IMR-90 (cell line): ENCODE measurements at regions not wholly inside any gene's neighbourhood (a gene's known extent, or its start where the extent isn't known, plus 50 kb on each side); places are given as distances from the start of the nearest gene placed in this dataset.

Experiments used
- ATAC-seq: fragments of 200-7000 bp; cut with Tn5 transposase; 2 replicates; pipeline ENCODE4 v1.9.1; 2020; ENCODE audit warnings: low read depth, mild to moderate bottlenecking, moderate library complexity
- BruUV-seq: library from RNA; stranded (reverse); fragments of 400-500 nt; replicated peaks from 2 replicates; lab custom pipeline; 2021; lab: Mats Ljungman, UMichigan
- CTCF ChIA-PET: fragments of 300-600 bp; formaldehyde crosslinking; extraction: SDS; loops from one replicate; lab custom pipeline; 2021; ENCODE audit warnings: antibody characterized with exemption; lab: Yijun Ruan, JAX
- POLR2A ChIA-PET: fragments of 300-600 bp; sonication (Branson Sonifier 250); formaldehyde crosslinking; loops from one replicate; lab custom pipeline; 2022; ENCODE audit warnings: antibody characterized with exemption; ENCODE audit not compliant: unreplicated experiment; lab: Charles Lee
- DNase-seq: peaks from one replicate; pipeline ENCODE4 v3.0.0; 2013
- H2AFZ ChIP-seq: replicated peaks from 2 replicates; pipeline ENCODE3; 2013; ENCODE audit warnings: low read length, mild to moderate bottlenecking; ENCODE audit not compliant: poor library complexity
- H2AK5ac ChIP-seq: 2 replicates; pipeline ENCODE4 v1.6.1; 2013; ENCODE audit warnings: low read depth, low read length, inconsistent platforms
- H2AK9ac ChIP-seq: replicated peaks from 2 replicates; pipeline ENCODE3; 2013; ENCODE audit warnings: mild to moderate bottlenecking, low read depth, low read length, moderate library complexity; ENCODE audit not compliant: poor library complexity
- H2BK120ac ChIP-seq: 2 replicates; pipeline ENCODE4 v1.6.1; 2013; ENCODE audit warnings: low read depth, low read length, inconsistent platforms
- H2BK15ac ChIP-seq: 3 replicates; pipeline ENCODE4 v1.6.1; 2013; ENCODE audit warnings: low read depth, low read length, inconsistent platforms
- H2BK20ac ChIP-seq: 2 replicates; pipeline ENCODE4 v1.6.1; 2013; ENCODE audit warnings: low read depth, mild to moderate bottlenecking, inconsistent platforms, low read length, moderate library complexity
- H2BK5ac ChIP-seq: 2 replicates; pipeline ENCODE4 v1.6.1; 2013; ENCODE audit warnings: mild to moderate bottlenecking, low read depth, low read length, inconsistent platforms; ENCODE audit not compliant: poor library complexity, severe bottlenecking
- H3K14ac ChIP-seq: replicated peaks from 2 replicates; pipeline ENCODE4 v1.6.1; 2013; ENCODE audit warnings: low read depth, low read length, inconsistent platforms
- H3K18ac ChIP-seq: 2 replicates; pipeline ENCODE4 v1.6.1; 2013; ENCODE audit warnings: low read depth, low read length, control low read depth
- H3K23ac ChIP-seq: 2 replicates; pipeline ENCODE4 v1.6.1; 2013; ENCODE audit warnings: low read depth, low read length, inconsistent platforms
- H3K27ac ChIP-seq: 2 replicates; pipeline ENCODE4 v1.5.1; 2013; ENCODE audit warnings: mild to moderate bottlenecking, control low read depth, low read length; ENCODE audit not compliant: insufficient read depth
- H3K27me3 ChIP-seq: 2 replicates; pipeline ENCODE4 v1.6.1; 2013; ENCODE audit warnings: low read length; ENCODE audit not compliant: control insufficient read depth, insufficient read depth
- H3K36me3 ChIP-seq: 2 replicates; pipeline ENCODE4 v1.6.1; 2013; ENCODE audit warnings: low read length, mixed read lengths; ENCODE audit not compliant: control insufficient read depth, insufficient read depth
- H3K4ac ChIP-seq: 2 replicates; pipeline ENCODE4 v1.6.1; 2013; ENCODE audit warnings: low read depth, low read length, inconsistent platforms
- H3K4me1 ChIP-seq: 2 replicates; pipeline ENCODE4 v1.6.1; 2013; ENCODE audit warnings: low read length, mixed read lengths; ENCODE audit not compliant: control insufficient read depth, insufficient read depth
- H3K4me2 ChIP-seq: 2 replicates; pipeline ENCODE4 v1.6.1; 2013; ENCODE audit warnings: low read depth, mild to moderate bottlenecking, control low read depth, low read length, moderate library complexity
- H3K4me3 ChIP-seq: 2 replicates; pipeline ENCODE4 v1.5.1; 2013; ENCODE audit warnings: low read depth, mild to moderate bottlenecking, control low read depth, low read length, moderate library complexity; ENCODE audit not compliant: insufficient read depth
- H3K56ac ChIP-seq: 2 replicates; pipeline ENCODE4 v1.6.1; 2013; ENCODE audit warnings: low read length, inconsistent platforms; ENCODE audit not compliant: insufficient read depth; ENCODE audit errors: extremely low read depth
- H3K79me1 ChIP-seq, 2 experiments: 2 replicates each; pipeline ENCODE4 v1.6.1; 2013; ENCODE audit warnings: low read length in 2 of 2, inconsistent platforms in 1 of 2, low read depth in 1 of 2
- H3K9ac ChIP-seq: 2 replicates; pipeline ENCODE4 v1.6.1; 2013; ENCODE audit warnings: low read depth, low read length, control low read depth
- H3K9me1 ChIP-seq: 2 replicates; pipeline ENCODE4 v1.6.1; 2013; ENCODE audit warnings: low read length, inconsistent platforms; ENCODE audit not compliant: insufficient read depth
- H3K9me3 ChIP-seq: 2 replicates; pipeline ENCODE4 v1.6.1; 2013; ENCODE audit warnings: low read length; ENCODE audit not compliant: control insufficient read depth, insufficient read depth
- H4K20me1 ChIP-seq: 2 replicates; pipeline ENCODE4 v1.6.1; 2013; ENCODE audit warnings: low read length, inconsistent platforms; ENCODE audit not compliant: insufficient read depth
- H4K5ac ChIP-seq: 2 replicates; pipeline ENCODE4 v1.6.1; 2013; ENCODE audit warnings: mild to moderate bottlenecking, low read depth, low read length, control low read depth
- H4K8ac ChIP-seq, 2 experiments: 2 replicates each; pipeline ENCODE4 v1.6.1; 2013; ENCODE audit warnings: low read depth in 2 of 2, low read length in 2 of 2, control low read depth in 1 of 2, inconsistent platforms in 1 of 2
- H4K91ac ChIP-seq: 2 replicates; pipeline ENCODE4 v1.6.1; 2013; ENCODE audit warnings: low read depth, low read length, inconsistent platforms; ENCODE audit not compliant: insufficient read depth
- BHLHE40 ChIP-seq: fragments of 150-350 bp; IDR thresholded peaks from 2 replicates; pipeline ENCODE4 v1.6.1; 2016; ENCODE audit warnings: mild to moderate bottlenecking, low read depth, low read length
- CEBPB ChIP-seq: IDR thresholded peaks from 2 replicates; pipeline ENCODE4 v1.6.1; 2012; ENCODE audit warnings: low read depth, low read length, improper control_type of control experiment
- CHD1 ChIP-seq: IDR thresholded peaks from 2 replicates; pipeline ENCODE4 v1.6.1; 2012; ENCODE audit warnings: low read depth, low read length, improper control_type of control experiment
- FOS ChIP-seq: fragments of 150-350 bp; IDR thresholded peaks from 2 replicates; pipeline ENCODE4 v1.6.1; 2016; ENCODE audit warnings: low read depth, low read length
- MAFK ChIP-seq: IDR thresholded peaks from 2 replicates; pipeline ENCODE4 v1.6.1; 2012; ENCODE audit warnings: low read depth, low read length, improper control_type of control experiment
- MAZ ChIP-seq: IDR thresholded peaks from 2 replicates; pipeline ENCODE4 v1.6.1; 2012; ENCODE audit warnings: low read depth, mild to moderate bottlenecking, low read length, improper control_type of control experiment, moderate library complexity, borderline replicate concordance
- MXI1 ChIP-seq: IDR thresholded peaks from 2 replicates; pipeline ENCODE4 v1.6.1; 2012; ENCODE audit warnings: low read depth, mild to moderate bottlenecking, low read length, moderate library complexity, borderline replicate concordance
- NFE2L2 ChIP-seq: fragments of 150-350 bp; IDR thresholded peaks from 2 replicates; pipeline ENCODE4 v1.6.1; 2016; ENCODE audit warnings: low read depth, mild to moderate bottlenecking, low read length
- POLR2A ChIP-seq: IDR thresholded peaks from 2 replicates; pipeline ENCODE4 v1.6.1; 2012; ENCODE audit warnings: mild to moderate bottlenecking, low read depth, low read length
- RAD21 ChIP-seq: IDR thresholded peaks from 2 replicates; pipeline ENCODE4 v1.6.1; 2012; ENCODE audit warnings: low read length, improper control_type of control experiment
- RCOR1 ChIP-seq: IDR thresholded peaks from 2 replicates; pipeline ENCODE4 v1.6.1; 2012; ENCODE audit warnings: mild to moderate bottlenecking, low read length, improper control_type of control experiment; ENCODE audit not compliant: insufficient replicate concordance
- RFX5 ChIP-seq: IDR thresholded peaks from 2 replicates; pipeline ENCODE4 v1.8.0; 2012; ENCODE audit warnings: low read depth, mild to moderate bottlenecking, low read length, moderate library complexity
- SMC3 ChIP-seq: fragments of 150-350 bp; IDR thresholded peaks from 2 replicates; pipeline ENCODE4 v1.6.1; 2016; ENCODE audit warnings: low read depth, mild to moderate bottlenecking, antibody characterized with exemption, low read length, moderate library complexity
- USF2 ChIP-seq: fragments of 150-350 bp; IDR thresholded peaks from 2 replicates; pipeline ENCODE4 v1.6.1; 2017; ENCODE audit warnings: mild to moderate bottlenecking, antibody characterized with exemption, low read length, low read depth
- WGBS, 2 experiments: methylation state at CpG; one replicate each; pipeline versions ENCODE4 v1.1.5 to v1.1.7; 2013; ENCODE audit warnings: missing lambda C conversion rate in 2 of 2; ENCODE audit not compliant: insufficient read length in 1 of 2; ENCODE audit errors: extremely low coverage in 2 of 2; 5-methylcytosine and 5-hydroxymethylcytosine counted together
- dilution Hi-C: fragments of 300-500 bp; cut with HindIII; formaldehyde crosslinking; loops from one replicate; pipeline ENCODE4 v1.14.3; 2018; ENCODE audit warnings: low sequenced_read_pairs; ENCODE audit not compliant: unreplicated experiment
- in situ Hi-C: fragments of 300-500 bp; cut with MboI; formaldehyde crosslinking; loops from 3 replicates; pipeline ENCODE4 v1.14.3; 2019; ENCODE audit warnings: low sequenced_read_pairs, inconsistent platforms, mixed read lengths
- intact Hi-C: fragments of 100-400 bp; cut with micrococcal nuclease; formaldehyde crosslinking; loops from 2 replicates; pipeline ENCODE4 v1.10.0; 2022
- TF ChIP-seq, protein P1 (sequence below): fragments of 150-350 bp; IDR thresholded peaks from 2 replicates; pipeline ENCODE4 v1.6.1; 2016; ENCODE audit warnings: low read depth, mild to moderate bottlenecking, low read length, moderate library complexity, borderline replicate concordance
- TF ChIP-seq, protein P2 (sequence below): conservative IDR thresholded peaks from 2 replicates; pipeline ENCODE4 v1.5.1; 2012; ENCODE audit warnings: mild to moderate bottlenecking, low read depth, low read length, improper control_type of control experiment

GRCh38 chr18:22840606-22841144 lies 92.5 kb upstream of the RBBP8 start:
- DNase-seq (peak; percentile 49), ATAC-seq (peak; percentile 65)
- H2BK15ac ChIP-seq = peak overlapping the region; percentile 79; the same call in 2 of the 3 replicates
- no peaks in the 10 kb centered on the region for H4K20me1 ChIP-seq
- dilution Hi-C loops (no loop called here), intact Hi-C loops (no loop called here), in situ Hi-C loops (no loop called here)
- peak overlapping the region; percentile 87 for H3K14ac ChIP-seq
- H3K23ac ChIP-seq = peak overlapping the region; percentile 11; the same call in 1 of the 2 replicates
- H3K4me1 ChIP-seq = peaks cover 21% of the 10 kb centered on the region
- 100% methylated on average over 1 of the region's 3 CpGs; no CpG with 5 or more reads in 1 of the 2 experiments for WGBS, 2 experiments
- H3K27ac ChIP-seq = peak overlapping the region; percentile 24; the same call in 1 of the 2 replicates
- peak overlapping the region; percentile 46; the same call in 1 of the 2 replicates for H4K91ac ChIP-seq
- no peak overlapping the region for H2AK9ac ChIP-seq
- no peaks in the 10 kb centered on the region for H3K9me3 ChIP-seq
- BruUV-seq = no TSS peak
- POLR2A ChIA-PET = interaction anchor here (0.5 kb wide), 1 partner anchor 275 kb away, joined by 4 read pairs; no protein-coding TSS in a partner anchor
- no peaks in the 10 kb centered on the region for H3K79me1 ChIP-seq
- H2AK5ac ChIP-seq = peak overlapping the region; percentile 87
- peak overlapping the region; percentile 52 for H3K4ac ChIP-seq
- no peak overlapping the region for H3K4me3 ChIP-seq
- H2BK5ac ChIP-seq = peak overlapping the region; percentile 82
- H3K9me1 ChIP-seq = peaks cover 14% of the 10 kb centered on the region
- H3K27me3 ChIP-seq = no peaks in the 10 kb centered on the region
- no peak overlapping the region for H2AFZ ChIP-seq
- no peaks in the 10 kb centered on the region for H3K36me3 ChIP-seq
- peak overlapping the region; percentile 35 for H3K4me2 ChIP-seq
- H2BK120ac ChIP-seq = peak overlapping the region; percentile 64
- H2BK20ac ChIP-seq = peak overlapping the region; percentile 77
- CTCF ChIA-PET = no interaction called here
- H3K56ac ChIP-seq = no peak overlapping the region
- peak overlapping the region; percentile 91 for H4K5ac ChIP-seq
- peak overlapping the region; percentile 19 to 41; a peak in 3 of 4 replicates for H4K8ac ChIP-seq
- no peak overlapping the region for H3K9ac ChIP-seq
- peak overlapping the region; percentile 54; the same call in 1 of the 2 replicates for H3K18ac ChIP-seq
- no peak for TF ChIP-seq BHLHE40
- TF ChIP-seq POLR2A = no peak
- no peak for TF ChIP-seq RFX5
- TF ChIP-seq MXI1 = no peak
- TF ChIP-seq SMC3 = no peak
- TF ChIP-seq CHD1 = no peak
- TF ChIP-seq CEBPB = no peak
- TF ChIP-seq, protein P1, sequence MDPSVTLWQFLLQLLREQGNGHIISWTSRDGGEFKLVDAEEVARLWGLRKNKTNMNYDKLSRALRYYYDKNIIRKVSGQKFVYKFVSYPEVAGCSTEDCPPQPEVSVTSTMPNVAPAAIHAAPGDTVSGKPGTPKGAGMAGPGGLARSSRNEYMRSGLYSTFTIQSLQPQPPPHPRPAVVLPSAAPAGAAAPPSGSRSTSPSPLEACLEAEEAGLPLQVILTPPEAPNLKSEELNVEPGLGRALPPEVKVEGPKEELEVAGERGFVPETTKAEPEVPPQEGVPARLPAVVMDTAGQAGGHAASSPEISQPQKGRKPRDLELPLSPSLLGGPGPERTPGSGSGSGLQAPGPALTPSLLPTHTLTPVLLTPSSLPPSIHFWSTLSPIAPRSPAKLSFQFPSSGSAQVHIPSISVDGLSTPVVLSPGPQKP = no peak
- TF ChIP-seq FOS = no peak
- no peak for TF ChIP-seq NFE2L2
- no peak for TF ChIP-seq RCOR1
- no peak for TF ChIP-seq MAZ
- no peak for TF ChIP-seq RAD21
- no peak for TF ChIP-seq USF2
- TF ChIP-seq, protein P2, sequence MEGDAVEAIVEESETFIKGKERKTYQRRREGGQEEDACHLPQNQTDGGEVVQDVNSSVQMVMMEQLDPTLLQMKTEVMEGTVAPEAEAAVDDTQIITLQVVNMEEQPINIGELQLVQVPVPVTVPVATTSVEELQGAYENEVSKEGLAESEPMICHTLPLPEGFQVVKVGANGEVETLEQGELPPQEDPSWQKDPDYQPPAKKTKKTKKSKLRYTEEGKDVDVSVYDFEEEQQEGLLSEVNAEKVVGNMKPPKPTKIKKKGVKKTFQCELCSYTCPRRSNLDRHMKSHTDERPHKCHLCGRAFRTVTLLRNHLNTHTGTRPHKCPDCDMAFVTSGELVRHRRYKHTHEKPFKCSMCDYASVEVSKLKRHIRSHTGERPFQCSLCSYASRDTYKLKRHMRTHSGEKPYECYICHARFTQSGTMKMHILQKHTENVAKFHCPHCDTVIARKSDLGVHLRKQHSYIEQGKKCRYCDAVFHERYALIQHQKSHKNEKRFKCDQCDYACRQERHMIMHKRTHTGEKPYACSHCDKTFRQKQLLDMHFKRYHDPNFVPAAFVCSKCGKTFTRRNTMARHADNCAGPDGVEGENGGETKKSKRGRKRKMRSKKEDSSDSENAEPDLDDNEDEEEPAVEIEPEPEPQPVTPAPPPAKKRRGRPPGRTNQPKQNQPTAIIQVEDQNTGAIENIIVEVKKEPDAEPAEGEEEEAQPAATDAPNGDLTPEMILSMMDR = no peak
- TF ChIP-seq MAFK = no peak
